ENCODE measurements at regions not wholly inside any gene's neighbourhood (a gene's known extent, or its start where the extent isn't known, plus 50 kb on each side); places are given as distances from the start of the nearest gene placed in this dataset.
A peak's percentile ranks its signal among the peaks of the same experiment; 100 is the strongest.
"Not testable (repeated sequence)": the region's sequence is repeated elsewhere in the genome, so short reads cannot be mapped to it uniquely, and the experiment has no call there.

- no peak for DNase-seq
Observed at GRCh38 chr4:128688033-128688721, 121.3 kb upstream of the JADE1 start.

DNA sequence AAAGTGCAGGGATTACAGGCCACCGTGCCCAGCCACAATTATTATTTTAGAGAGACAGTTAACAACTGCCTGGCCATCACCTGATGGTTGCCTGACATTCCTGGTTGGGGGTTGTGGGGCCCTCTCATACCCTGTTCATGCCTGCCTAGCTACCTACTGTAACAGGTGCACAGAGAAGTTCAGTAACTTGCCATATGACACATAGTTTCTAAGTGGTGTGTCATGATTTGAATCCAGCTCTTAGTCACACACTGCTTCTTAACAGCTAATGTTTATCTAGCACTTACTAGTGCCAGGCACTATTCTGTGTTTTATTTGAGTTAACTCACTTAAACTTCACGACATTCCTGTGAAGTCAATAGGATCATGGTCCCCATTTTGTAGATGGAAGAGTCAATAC lies 122.7 kb upstream of the JADE1 start:
- no peak for DNase-seq

DNA sequence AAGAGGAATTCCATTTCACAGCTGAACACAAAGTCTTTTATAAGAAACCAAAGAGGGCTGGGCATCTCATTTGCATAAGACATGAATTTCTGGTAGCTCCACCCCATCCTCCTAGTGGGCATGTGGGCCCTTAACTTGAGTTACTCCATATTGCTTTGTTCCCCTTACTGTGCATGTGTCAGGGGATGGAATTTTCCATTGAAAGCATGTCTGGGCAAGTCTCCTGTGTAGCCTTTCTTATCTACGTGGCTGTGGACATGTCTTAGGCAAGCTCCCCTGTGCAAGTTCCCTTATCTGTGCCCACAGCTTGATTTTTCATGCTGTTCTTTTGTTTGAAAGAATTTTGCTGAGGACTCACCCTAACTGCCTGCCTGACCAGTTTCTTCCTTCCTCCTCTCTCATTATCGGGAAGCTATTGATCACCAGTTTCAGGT lies 123.5 kb upstream of the JADE1 start:
- DNase-seq, result no peak

GRCh38 chr4:128684016-128684415 lies 125.5 kb upstream of the JADE1 start:
- no peak for DNase-seq

- DNase-seq, result no peak
Observed at GRCh38 chr4:128682942-128683666, 126.4 kb upstream of the JADE1 start.

DNA sequence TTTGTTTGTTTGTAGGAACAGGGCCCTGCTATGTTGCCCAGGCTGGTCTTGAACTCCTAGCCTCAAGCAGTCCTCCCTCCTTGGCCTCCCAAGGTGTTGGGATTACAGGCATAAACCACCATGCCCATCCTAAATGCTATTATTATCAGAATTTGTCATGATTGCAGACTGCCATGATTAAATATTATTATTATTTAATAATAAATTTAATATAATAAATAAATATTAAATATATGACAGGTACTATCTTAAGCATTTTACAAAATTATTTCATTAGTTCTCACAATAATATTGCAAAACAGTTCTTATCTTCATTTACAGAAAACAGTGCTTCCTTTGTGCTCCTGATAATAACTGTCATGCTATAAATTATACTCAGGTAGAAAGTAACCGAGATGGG lies 133.4 kb upstream of the JADE1 start:
- no peak for DNase-seq

DNA sequence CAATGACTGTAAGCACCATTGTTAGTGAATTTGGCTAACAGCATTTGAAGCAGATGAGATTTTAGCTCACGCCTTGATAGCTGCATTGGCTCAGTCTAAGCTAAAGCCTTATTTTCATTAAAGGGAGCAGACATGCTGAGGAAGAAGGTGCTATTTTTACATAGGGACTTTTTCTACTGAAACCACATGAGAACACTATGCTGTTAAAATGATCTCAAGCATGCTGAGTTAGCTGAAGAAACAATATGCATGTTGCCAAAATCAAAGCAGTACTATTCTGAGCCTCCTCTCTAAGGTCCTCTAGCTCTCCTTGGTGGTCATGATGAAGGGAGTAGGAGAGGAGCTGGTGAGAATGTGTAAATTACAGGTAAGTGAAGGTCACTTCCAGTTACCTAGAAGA lies 134.4 kb upstream of the JADE1 start:
- DNase-seq, result no peak

GRCh38 chr4:128673159-128673558 lies 136.3 kb upstream of the JADE1 start:
- DNase-seq, result not testable (repeated sequence)

DNA sequence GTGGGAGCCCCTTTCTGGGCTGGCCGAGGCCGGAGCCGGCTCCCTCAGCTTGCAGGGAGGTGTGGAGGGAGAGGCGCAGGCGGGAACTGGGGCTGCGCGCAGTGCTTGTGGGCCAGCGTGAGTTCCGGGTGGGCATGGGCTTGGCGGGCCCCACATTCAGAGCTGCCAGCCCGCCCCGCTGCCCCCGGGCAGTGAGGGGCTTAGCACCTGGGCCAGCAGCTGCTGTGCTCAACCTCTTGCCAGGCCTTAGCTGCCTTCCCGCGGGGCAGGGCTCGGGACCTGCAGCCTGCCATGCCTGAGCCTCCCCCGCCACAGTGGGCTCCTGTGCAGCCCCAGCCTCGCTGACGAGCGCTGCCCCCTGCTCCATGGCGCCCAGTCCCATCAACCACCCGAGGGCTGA lies 136.9 kb upstream of the JADE1 start:
- DNase-seq, result not testable (repeated sequence)

- DNase-seq, result no peak
Observed at GRCh38 chr4:128670513-128670912, 139.0 kb upstream of the JADE1 start.

DNA sequence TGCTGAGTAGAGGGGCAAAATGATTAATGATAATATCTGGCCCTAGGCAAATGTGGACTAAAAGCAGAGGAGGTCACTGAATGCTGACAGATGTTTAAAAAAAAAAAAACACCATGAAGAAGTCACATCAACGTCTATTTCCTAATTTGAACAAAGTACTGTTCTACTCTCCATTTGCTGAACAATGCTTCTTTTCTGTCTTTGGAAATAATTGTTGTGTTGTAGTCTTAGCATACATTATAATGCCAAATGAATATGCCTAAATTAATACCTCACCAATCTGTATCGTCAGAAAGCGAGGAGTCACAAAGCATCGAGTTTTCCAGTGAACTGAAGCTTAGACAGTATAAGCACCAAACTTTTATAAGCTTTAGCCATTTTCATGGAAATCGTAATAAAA lies 140.9 kb upstream of the JADE1 start:
- DNase-seq, result no peak

- DNase-seq, result no peak
Observed at GRCh38 chr4:128665514-128665913, 144.0 kb upstream of the JADE1 start.

GRCh38 chr4:128663325-128663724 lies 146.2 kb upstream of the JADE1 start:
- no peak for DNase-seq

GRCh38 chr4:128661479-128661878 lies 148.0 kb upstream of the JADE1 start:
- no peak for DNase-seq

GRCh38 chr4:128660361-128661215 lies 148.9 kb upstream of the JADE1 start:
- DNase-seq, result no peak

DNA sequence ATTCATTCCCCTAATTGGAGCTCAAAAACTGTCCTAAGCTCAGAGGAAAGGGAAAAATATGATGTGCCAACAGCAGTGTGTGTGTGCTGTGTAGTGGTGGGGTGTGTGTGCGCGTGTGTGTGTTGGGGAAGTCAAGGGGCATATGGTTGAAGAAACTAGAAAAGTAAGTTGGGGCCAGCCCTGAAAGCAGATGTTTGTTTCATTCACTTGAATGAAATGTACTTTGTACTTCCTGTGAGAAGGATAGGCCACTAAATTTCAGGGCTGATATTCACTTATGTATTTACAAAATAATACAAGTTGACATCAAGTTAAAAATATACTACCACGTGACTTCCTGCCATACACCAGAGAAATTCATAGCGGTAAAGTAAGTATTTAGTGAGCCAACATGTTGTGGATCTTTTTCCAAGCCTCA lies 151.3 kb upstream of the JADE1 start:
- no peak for DNase-seq

- DNase-seq, result no peak
Observed at GRCh38 chr4:128657638-128658037, 151.9 kb upstream of the JADE1 start.

DNA sequence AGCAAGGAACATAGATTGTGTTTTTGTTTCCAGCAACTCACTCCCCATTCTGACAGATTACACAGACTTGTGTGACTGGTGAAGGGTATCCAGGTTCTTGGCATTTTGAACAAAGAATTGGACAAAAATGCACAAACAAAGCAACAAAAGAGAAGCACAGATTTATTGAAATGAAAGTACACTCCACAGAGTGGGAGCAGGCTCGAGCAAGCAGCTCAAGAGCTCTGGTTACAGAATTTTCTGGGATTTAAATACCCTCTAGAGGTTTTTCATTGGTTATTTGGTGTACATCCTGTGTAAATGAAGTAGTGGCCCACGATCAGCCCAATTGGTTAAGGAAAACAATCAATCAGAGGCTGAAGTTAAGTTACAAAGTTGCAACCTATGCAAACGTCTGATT lies 155.0 kb upstream of the JADE1 start:
- no peak for DNase-seq

DNA sequence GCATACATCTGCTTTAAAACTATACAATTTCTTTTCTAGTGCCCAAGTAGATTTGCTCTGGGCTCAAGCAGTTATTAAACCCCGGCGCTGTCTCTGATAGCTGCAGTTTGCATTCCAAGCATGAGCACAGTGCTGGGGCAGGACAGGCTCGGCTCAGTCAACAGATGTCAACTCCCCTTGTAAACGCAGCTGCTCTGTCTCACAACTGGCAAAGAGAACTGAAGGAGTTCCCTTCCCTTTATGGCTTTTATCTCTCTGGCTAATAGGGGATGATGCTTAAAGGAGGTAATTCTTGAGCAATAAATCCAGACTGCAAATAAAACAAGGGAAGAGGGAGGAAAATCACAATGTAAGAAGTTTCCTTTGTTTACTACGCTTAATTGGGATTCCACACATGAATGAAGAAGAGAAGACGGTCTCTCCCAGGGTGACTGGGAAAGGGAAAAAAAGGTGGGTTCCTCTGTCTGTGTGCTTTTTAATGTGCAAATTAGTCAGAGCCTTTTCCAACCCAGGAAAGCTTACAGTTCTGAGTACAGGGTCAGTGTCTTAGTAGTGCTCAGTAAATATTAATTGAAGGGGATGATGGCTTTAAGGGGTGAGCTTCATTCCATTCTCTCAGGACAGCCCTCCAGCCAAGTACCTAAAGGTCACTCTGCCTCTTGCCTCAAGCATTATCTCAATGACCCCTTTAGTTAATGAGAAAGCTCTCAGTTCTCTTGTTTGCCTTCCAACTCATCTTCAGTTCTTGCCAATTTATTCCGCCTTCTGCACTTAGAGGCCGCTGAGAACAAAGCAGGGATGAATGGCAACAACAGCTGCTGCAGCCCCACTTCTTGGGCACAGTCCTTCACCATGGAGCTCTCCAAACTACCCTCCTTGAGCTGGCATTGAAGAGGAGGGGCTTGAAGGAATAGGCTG lies 155.7 kb upstream of the JADE1 start:
- DNase-seq, result peak; percentile 65 to 68

DNA sequence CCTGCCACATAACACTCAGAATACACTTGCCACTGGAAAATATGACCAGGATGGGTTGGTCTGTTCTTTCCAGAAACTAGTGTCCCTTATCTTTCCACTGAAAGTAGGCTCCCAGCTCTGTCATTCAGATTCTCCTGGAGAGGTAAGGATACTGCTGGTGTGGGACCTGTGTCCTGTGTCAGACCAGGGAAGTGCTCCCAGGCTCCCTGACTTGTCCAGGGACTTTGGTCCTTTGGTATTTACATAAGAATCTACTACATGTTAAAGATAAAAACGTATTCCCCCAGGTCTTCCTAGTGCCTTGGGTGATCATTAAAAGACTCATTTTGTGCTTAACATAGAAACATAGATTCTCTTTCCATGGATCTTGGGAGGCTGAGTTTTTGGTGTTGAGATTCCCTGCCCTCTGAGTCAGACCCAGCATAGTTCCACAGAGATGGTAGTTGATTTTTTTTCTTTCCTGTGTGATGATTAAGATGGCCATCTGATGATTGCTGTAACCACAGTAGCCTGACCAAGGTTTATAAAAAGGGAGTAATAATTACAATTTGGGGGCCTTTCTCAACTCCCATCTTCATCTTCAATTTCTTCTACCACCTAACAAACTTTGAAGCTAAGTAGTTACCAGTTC lies 159.8 kb upstream of the JADE1 start:
- no peak for DNase-seq

DNA sequence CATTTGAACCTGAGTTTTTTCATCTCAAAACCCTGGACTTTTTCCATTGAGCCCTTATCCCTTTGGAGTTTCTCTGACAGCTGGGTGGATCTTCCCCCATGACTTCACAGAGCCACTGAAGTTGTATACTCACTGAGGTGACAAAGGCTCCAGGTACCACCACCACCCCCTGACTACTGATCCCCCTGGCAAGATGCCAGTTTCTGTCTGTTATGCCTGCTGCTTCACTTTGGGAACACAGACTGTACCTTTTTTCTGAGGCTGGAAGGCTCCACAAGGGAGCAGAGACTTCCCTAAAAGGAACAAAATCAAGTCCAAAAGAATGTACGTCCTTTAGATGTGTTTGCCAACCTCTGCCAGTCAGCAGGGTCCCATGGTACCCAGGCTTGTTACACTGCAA lies 160.3 kb upstream of the JADE1 start:
- peak in 1 of 2 experiments; percentile 1 for DNase-seq

DNA sequence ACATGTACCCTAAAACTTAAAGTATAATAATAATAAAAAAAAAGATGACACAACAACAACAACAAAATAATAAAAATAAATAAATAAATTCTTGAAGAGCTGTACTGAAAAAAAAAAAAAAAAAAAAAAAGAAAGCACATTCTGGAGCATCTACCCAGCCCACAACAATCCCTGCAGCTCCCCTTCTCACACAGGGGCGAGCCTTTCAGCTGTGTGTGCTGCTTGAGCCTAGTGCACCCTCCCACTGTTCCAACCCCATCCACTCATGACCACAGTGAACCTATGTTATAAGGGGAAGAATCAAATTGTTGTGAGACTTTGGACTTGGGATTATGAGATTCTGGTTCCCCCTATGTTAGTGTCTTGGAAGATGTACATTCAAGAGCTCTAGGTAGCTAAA lies 161.5 kb upstream of the JADE1 start:
- DNase-seq, result no peak

All from NCI-H524 (cell line).